Progenitor cell of endocrine pancreas (in vitro differentiated cells): ENCODE measurements at regions not wholly inside any gene's neighbourhood (a gene's known extent, or its start where the extent isn't known, plus 50 kb on each side); places are given as distances from the start of the nearest gene placed in this dataset.
"Not testable (repeated sequence)": the region's sequence is repeated elsewhere in the genome, so short reads cannot be mapped to it uniquely, and the experiment has no call there.

Experiments
- DNase-seq: peaks from one replicate; pipeline ENCODE4 v3.0.0; 2021; ENCODE audit warnings: low spot score; ENCODE audit not compliant: unreplicated experiment
- H3K27ac Mint-ChIP-seq: 2 replicates; pipeline ENCODE4 v1.8.0; 2021; ENCODE audit warnings: mild to moderate bottlenecking, moderate library complexity, mixed read lengths
- H3K27me3 Mint-ChIP-seq: 2 replicates; pipeline ENCODE4 v1.8.0; 2021; ENCODE audit warnings: mixed read lengths
- H3K36me3 Mint-ChIP-seq: 2 replicates; pipeline ENCODE4 v1.8.0; 2022; ENCODE audit warnings: mixed read lengths; ENCODE audit not compliant: insufficient read depth
- H3K4me1 Mint-ChIP-seq: 2 replicates; pipeline ENCODE4 v1.8.0; 2021; ENCODE audit warnings: low read depth, mixed read lengths
- H3K4me3 Mint-ChIP-seq: 2 replicates; pipeline ENCODE4 v1.8.0; 2021; ENCODE audit warnings: low read depth, mild to moderate bottlenecking, moderate library complexity, mixed read lengths
- H3K9me3 Mint-ChIP-seq: 2 replicates; pipeline ENCODE4 v1.8.0; 2021; ENCODE audit warnings: low read depth, mixed read lengths
- CTCF ChIP-seq: fragments of 200-600 bp; sonication (generic); IDR thresholded peaks from one replicate; pipeline ENCODE4 v1.5.0; 2021; ENCODE audit warnings: antibody characterized with exemption, mild to moderate bottlenecking; ENCODE audit not compliant: unreplicated experiment

- H3K36me3 Mint-ChIP-seq, result no peaks in the 10 kb centered on the region
- H3K4me1 Mint-ChIP-seq, result no peaks in the 10 kb centered on the region
- peaks cover 8% of the 10 kb centered on the region for H3K9me3 Mint-ChIP-seq
- no peak overlapping the region for H3K27ac Mint-ChIP-seq
- DNase-seq, result no peak
- no peak overlapping the region for H3K4me3 Mint-ChIP-seq
- TF ChIP-seq CTCF, result no peak
- H3K27me3 Mint-ChIP-seq, result no peaks in the 10 kb centered on the region
These were observed 62.4 kb upstream of the RBM24 start for GRCh38 chr6:17218749-17219093.

GRCh38 chr6:17219098-17219497 is 62.1 kb upstream of the RBM24 start:
- Mint-ChIP-seq H3K36me3 (peaks cover under 1% of the 10 kb centered on the region), H3K4me1 (no peaks in the 10 kb centered on the region), H3K27me3 (no peaks in the 10 kb centered on the region), H3K9me3 (peaks cover 9% of the 10 kb centered on the region), H3K27ac (no peak overlapping the region), H3K4me3 (no peak overlapping the region)
- no peak for DNase-seq
- no peak for TF ChIP-seq CTCF

GRCh38 chr6:17220040-17220910 is 60.9 kb upstream of the RBM24 start:
- no peak for TF ChIP-seq CTCF
- Mint-ChIP-seq H3K4me1 (no peaks in the 10 kb centered on the region), H3K27ac (no peak overlapping the region), H3K9me3 (peaks cover 10% of the 10 kb centered on the region), H3K36me3 (peaks cover 3% of the 10 kb centered on the region), H3K27me3 (no peaks in the 10 kb centered on the region), H3K4me3 (no peak overlapping the region)
- DNase-seq, result no peak

- Mint-ChIP-seq H3K4me3 (no peak overlapping the region), H3K36me3 (peaks cover 3% of the 10 kb centered on the region), H3K9me3 (peaks cover 5% of the 10 kb centered on the region), H3K4me1 (peaks cover 8% of the 10 kb centered on the region), H3K27me3 (no peaks in the 10 kb centered on the region), H3K27ac (no peak overlapping the region)
- no peak for DNase-seq
- TF ChIP-seq CTCF, result no peak
These were observed 57.1 kb upstream of the RBM24 start for GRCh38 chr6:17224056-17224455.

GRCh38 chr6:17224501-17224900 is 56.7 kb upstream of the RBM24 start:
- not testable (repeated sequence) for H3K9me3 Mint-ChIP-seq, H3K27ac Mint-ChIP-seq, H3K36me3 Mint-ChIP-seq, H3K27me3 Mint-ChIP-seq, DNase-seq, H3K4me3 Mint-ChIP-seq, H3K4me1 Mint-ChIP-seq
